HG02588 (cell line): ENCODE measurements at regions not wholly inside any gene's neighbourhood (a gene's known extent, or its start where the extent isn't known, plus 50 kb on each side); places are given as distances from the start of the nearest gene placed in this dataset.

ENCODE experiments used
- ATAC-seq: cut with Tn5 transposase; IDR thresholded peaks from one replicate; pipeline ENCODE4 v1.9.1; 2021; ENCODE audit warnings: mild to moderate bottlenecking, moderate library complexity; ENCODE audit not compliant: unreplicated experiment

DNA sequence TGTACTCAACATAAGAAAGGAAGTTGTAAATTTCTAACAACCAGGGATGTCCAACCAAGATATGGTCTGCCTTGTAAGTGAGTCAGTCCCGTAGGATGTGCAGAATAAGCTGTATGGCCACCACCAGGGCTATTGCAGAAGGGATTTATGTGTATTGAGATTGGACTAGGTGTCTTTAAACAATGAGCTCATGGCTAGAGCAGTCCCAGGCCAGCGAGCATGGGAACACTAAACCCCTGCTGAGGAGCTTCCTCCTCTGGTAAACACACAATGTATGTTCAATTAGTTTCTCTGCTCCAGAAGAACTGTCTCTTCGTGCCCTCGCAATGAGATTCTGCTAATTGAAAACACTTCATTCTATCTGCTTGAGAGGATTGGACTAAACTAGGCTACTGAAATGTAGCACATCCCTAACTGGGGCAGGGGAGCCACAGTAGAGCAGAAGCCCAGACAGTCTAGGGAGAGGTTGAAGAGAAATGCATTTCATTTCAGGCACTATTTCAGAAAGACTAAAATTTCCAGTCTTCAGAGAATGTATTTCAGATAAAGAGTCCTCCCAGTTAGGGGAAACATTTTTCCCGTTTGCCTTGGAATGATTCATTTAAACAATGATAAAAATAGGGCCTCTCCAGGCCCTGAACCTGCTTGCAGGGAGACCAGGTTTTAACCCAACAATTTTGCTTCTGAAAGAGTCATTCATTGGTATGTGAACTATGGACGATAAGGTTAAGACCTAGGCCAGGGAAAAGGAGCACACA is 154.7 kb downstream of the FAM114A2 start:
- no peak for ATAC-seq

DNA sequence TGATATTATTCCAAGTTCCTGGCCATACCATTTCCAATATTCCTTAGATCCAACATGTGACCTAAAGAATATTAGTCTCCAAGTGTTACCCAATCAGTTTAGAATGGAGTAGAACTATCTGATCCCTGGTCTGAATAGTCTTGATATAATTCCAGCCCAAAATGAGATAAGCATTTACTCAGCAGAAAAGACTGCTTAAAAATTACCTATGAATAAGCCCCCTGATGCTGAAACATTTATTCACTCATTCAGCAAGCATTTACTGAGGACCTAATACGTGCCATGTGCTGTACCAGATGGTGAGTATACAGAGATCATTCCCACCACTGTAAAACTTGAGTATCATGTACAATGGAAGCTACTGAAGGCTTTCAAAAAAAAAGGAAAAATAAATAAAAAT is 157.0 kb downstream of the FAM114A2 start:
- no peak for ATAC-seq

DNA sequence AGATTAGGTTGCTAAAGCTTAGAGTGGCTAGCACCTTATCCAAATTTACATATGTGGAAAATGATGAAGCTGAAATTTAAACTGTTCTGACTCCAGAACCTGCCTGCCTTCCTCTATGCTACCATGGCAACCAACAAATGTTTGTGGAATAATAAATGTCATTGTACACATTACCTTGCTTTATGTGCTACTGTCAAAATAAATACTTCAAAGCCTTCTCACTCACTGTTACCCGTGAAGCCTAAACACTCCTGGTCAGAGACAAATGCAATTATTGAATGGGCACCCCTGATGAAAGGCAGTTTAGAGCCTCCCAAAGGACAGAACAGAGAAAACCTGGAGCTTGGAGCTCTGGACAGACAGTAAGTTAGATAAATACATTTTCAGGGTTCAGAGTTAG is 158.6 kb downstream of the FAM114A2 start:
- no peak for ATAC-seq

DNA sequence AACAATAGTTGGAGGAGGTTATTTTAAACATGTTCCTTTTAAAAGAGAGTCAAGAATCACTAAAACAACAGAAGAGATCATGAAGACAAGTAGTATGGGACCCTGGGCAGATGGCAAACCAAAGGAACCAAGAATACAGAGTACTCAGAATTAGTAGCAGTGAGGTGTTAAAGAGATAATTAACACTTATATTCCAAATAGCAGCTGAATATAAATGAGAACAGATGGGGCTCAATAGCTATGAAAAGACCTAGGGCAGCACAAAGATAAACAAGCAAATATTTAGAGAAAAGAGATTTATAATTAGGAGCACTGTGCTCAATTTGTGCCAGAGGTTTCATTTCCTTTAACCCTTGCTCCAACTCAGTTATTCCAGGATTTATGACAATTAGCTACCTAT is 159.1 kb downstream of the FAM114A2 start:
- no peak for ATAC-seq

DNA sequence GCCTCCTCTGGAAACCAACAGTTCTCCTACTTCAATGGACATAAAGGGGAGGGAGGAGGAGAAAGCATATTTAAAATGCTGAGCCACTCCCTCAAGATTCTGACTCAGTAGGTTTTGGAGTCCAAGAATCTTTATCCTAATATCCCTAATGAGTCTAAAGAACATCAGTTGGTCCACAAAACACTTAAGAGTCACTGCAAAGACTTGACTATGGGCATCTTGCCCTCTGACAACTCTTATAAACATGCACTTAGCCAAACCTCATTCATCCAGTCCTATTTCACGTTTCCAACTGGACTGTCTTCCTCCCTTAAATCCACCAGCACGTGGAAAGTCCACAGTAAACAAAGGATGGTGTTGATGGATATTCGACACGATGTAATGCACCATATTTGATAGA is 172.5 kb downstream of the FAM114A2 start:
- ATAC-seq = no peak

DNA sequence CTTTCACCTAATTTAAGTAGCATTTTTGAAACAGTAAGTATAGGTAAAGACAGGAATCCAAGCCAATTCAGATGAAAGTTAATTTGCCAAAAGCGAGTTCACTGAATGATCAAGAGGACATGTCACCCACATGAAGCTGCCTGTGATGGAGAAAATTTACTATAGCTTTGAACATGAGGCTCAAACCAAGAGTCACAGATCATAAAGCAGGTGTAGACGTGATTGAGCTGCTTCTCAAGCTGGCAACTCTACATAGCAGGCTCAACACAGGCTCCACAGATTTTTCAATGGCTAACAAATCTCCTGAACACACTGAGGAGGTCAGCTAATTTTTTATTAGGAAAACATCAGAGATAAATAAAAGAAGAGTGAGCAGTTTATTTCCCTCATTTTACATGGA is 173.7 kb downstream of the FAM114A2 start:
- no peak for ATAC-seq

DNA sequence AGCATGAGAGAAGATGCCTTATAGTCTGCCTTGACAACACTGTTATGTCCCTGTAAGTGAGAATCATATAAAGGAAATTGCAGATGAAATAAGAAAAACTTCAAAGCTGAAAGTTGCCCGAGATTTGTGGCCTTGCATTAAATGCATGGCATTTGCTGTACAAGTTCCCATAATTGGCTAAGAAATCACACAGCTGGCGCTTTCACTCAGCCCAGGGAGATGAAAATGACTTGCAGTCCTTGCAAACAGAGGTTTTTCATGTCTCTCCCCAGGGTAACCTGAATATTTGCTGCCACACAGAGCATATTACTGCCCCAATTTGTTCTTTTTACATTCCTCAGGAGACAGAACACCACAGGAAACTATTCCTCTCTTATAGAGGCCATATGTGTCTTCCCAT is 174.8 kb downstream of the FAM114A2 start:
- ATAC-seq = no peak
